Neural progenitor cell (in vitro differentiated cells): ENCODE measurements at regions not wholly inside any gene's neighbourhood (a gene's known extent, or its start where the extent isn't known, plus 50 kb on each side); places are given as distances from the start of the nearest gene placed in this dataset.

ENCODE experiments used
- DNase-seq: peaks from one replicate; pipeline ENCODE4 v3.0.0-alpha.2; 2016; ENCODE audit warnings: low spot score
- H2AFZ ChIP-seq: fragments of 200-600 bp; sonication (generic); replicated peaks from 2 replicates; pipeline ENCODE4 v1.6.1; 2016; ENCODE audit warnings: antibody characterized with exemption
- H3F3A ChIP-seq: fragments of 200-600 bp; sonication (generic); 2 replicates; pipeline ENCODE4 v1.6.1; 2016; ENCODE audit warnings: antibody characterized with exemption, low read depth
- H3K27ac ChIP-seq: fragments of 200-600 bp; sonication (generic); 2 replicates; pipeline ENCODE4 v1.5.1; 2016; ENCODE audit warnings: mild to moderate bottlenecking
- H3K27me3 ChIP-seq: fragments of 200-600 bp; sonication (generic); 2 replicates; pipeline ENCODE4 v1.6.1; 2016; ENCODE audit warnings: mild to moderate bottlenecking, moderate library complexity
- H3K36me3 ChIP-seq: fragments of 200-600 bp; sonication (generic); 2 replicates; pipeline ENCODE4 v1.5.1; 2016
- H3K4me1 ChIP-seq: fragments of 200-600 bp; sonication (generic); 2 replicates; pipeline ENCODE4 v1.6.1; 2016; ENCODE audit warnings: mixed run types
- H3K4me2 ChIP-seq: fragments of 200-600 bp; sonication (generic); 2 replicates; pipeline ENCODE4 v1.6.1; 2016
- H3K4me3 ChIP-seq: fragments of 200-600 bp; sonication (generic); 2 replicates; pipeline ENCODE4 v1.5.1; 2016
- H3K79me2 ChIP-seq: fragments of 200-600 bp; sonication (generic); 2 replicates; pipeline ENCODE4 v1.6.1; 2016; ENCODE audit warnings: low read depth
- H3K9ac ChIP-seq: fragments of 200-600 bp; sonication (generic); 2 replicates; pipeline ENCODE4 v1.6.1; 2016
- H3K9me3 ChIP-seq: fragments of 200-600 bp; sonication (generic); 2 replicates; pipeline ENCODE4 v1.5.1; 2016; ENCODE audit warnings: low read depth
- H4K20me1 ChIP-seq: fragments of 200-600 bp; sonication (generic); 2 replicates; pipeline ENCODE4 v1.6.1; 2016; ENCODE audit warnings: low read depth
- H3K27ac Mint-ChIP-seq: 3 replicates; pipeline ENCODE4 v1.8.0; 2021; ENCODE audit warnings: mixed read lengths
- H3K27me3 Mint-ChIP-seq: 2 replicates; pipeline ENCODE4 v1.8.0; 2022; ENCODE audit warnings: low read depth, mild to moderate bottlenecking, inconsistent platforms, moderate library complexity, mixed read lengths; ENCODE audit not compliant: insufficient read depth
- H3K36me3 Mint-ChIP-seq: 3 replicates; pipeline ENCODE4 v1.8.0; 2021; ENCODE audit warnings: mixed read lengths
- H3K4me1 Mint-ChIP-seq: 3 replicates; pipeline ENCODE4 v1.8.0; 2021; ENCODE audit warnings: mixed read lengths
- H3K4me3 Mint-ChIP-seq: 3 replicates; pipeline ENCODE4 v1.8.0; 2021; ENCODE audit warnings: mild to moderate bottlenecking, moderate library complexity, mixed read lengths
- H3K9me3 Mint-ChIP-seq: 3 replicates; pipeline ENCODE4 v1.8.0; 2020; ENCODE audit warnings: mixed read lengths
- EZH2 ChIP-seq: fragments of 200-600 bp; sonication (generic); IDR thresholded peaks from 2 replicates; pipeline ENCODE4 v1.6.1; 2017; ENCODE audit warnings: antibody characterized with exemption, mild to moderate bottlenecking, moderate library complexity
- EZH2phosphoT487 ChIP-seq: fragments of 200-600 bp; sonication (generic); IDR thresholded peaks from 2 replicates; pipeline ENCODE4 v1.6.1; 2017; ENCODE audit warnings: antibody characterized with exemption
- TF ChIP-seq, protein P1 (sequence below): fragments of 200-600 bp; sonication (generic); IDR thresholded peaks from 2 replicates; pipeline ENCODE4 v1.5.1; 2017; ENCODE audit warnings: antibody characterized with exemption, mild to moderate bottlenecking

- H3K4me2 ChIP-seq = no peak overlapping the region
- TF ChIP-seq, protein P1, sequence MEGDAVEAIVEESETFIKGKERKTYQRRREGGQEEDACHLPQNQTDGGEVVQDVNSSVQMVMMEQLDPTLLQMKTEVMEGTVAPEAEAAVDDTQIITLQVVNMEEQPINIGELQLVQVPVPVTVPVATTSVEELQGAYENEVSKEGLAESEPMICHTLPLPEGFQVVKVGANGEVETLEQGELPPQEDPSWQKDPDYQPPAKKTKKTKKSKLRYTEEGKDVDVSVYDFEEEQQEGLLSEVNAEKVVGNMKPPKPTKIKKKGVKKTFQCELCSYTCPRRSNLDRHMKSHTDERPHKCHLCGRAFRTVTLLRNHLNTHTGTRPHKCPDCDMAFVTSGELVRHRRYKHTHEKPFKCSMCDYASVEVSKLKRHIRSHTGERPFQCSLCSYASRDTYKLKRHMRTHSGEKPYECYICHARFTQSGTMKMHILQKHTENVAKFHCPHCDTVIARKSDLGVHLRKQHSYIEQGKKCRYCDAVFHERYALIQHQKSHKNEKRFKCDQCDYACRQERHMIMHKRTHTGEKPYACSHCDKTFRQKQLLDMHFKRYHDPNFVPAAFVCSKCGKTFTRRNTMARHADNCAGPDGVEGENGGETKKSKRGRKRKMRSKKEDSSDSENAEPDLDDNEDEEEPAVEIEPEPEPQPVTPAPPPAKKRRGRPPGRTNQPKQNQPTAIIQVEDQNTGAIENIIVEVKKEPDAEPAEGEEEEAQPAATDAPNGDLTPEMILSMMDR = no peak
- TF ChIP-seq EZH2phosphoT487 (no peak), EZH2 (no peak)
- DNase-seq = no peak
- Mint-ChIP-seq H3K4me1 (no peaks in the 10 kb centered on the region), H3K4me3 (no peak overlapping the region), H3K27me3 (peaks cover 2% of the 10 kb centered on the region), H3K27ac (no peak overlapping the region), H3K9me3 (peaks cover 37% of the 10 kb centered on the region), H3K36me3 (no peaks in the 10 kb centered on the region)
- H3F3A ChIP-seq = no peaks in the 10 kb centered on the region
- H3K79me2 ChIP-seq = no peaks in the 10 kb centered on the region
- no peak overlapping the region for H2AFZ ChIP-seq
- no peaks in the 10 kb centered on the region for H3K27me3 ChIP-seq
- H3K9ac ChIP-seq = no peak overlapping the region
- H3K36me3 ChIP-seq = peaks cover 4% of the 10 kb centered on the region
- H3K27ac ChIP-seq = no peak overlapping the region
- H3K9me3 ChIP-seq = peaks cover 15% of the 10 kb centered on the region
- no peaks in the 10 kb centered on the region for H3K4me1 ChIP-seq
- no peak overlapping the region for H3K4me3 ChIP-seq
- H4K20me1 ChIP-seq = no peaks in the 10 kb centered on the region
Measured at GRCh38 chr12:30399859-30400258, 295.8 kb downstream of the IPO8 start.

- H3K79me2 ChIP-seq = no peaks in the 10 kb centered on the region
- H3K27ac Mint-ChIP-seq = no peak overlapping the region
- no peak overlapping the region for H3K27ac ChIP-seq
- no peak overlapping the region for H3K4me3 Mint-ChIP-seq
- H4K20me1 ChIP-seq = no peaks in the 10 kb centered on the region
- H3K27me3 Mint-ChIP-seq = peaks cover 2% of the 10 kb centered on the region
- H3K27me3 ChIP-seq = no peaks in the 10 kb centered on the region
- H3K36me3 ChIP-seq = peaks cover 4% of the 10 kb centered on the region
- H2AFZ ChIP-seq = no peak overlapping the region
- no peaks in the 10 kb centered on the region for H3K4me1 ChIP-seq
- H3K4me2 ChIP-seq = no peak overlapping the region
- DNase-seq = no peak
- H3K9ac ChIP-seq = no peak overlapping the region
- H3K9me3 Mint-ChIP-seq = peaks cover 42% of the 10 kb centered on the region
- H3K36me3 Mint-ChIP-seq = no peaks in the 10 kb centered on the region
- TF ChIP-seq, protein P1 = no peak
- TF ChIP-seq EZH2 = no peak
- no peak for TF ChIP-seq EZH2phosphoT487
- no peaks in the 10 kb centered on the region for H3F3A ChIP-seq
- peaks cover 29% of the 10 kb centered on the region for H3K9me3 ChIP-seq
- H3K4me3 ChIP-seq = no peak overlapping the region
- no peaks in the 10 kb centered on the region for H3K4me1 Mint-ChIP-seq
Measured at GRCh38 chr12:30396576-30396975, 299.1 kb downstream of the IPO8 start.

GRCh38 chr12:30395190-30395589 is 300.5 kb downstream of the IPO8 start:
- no peaks in the 10 kb centered on the region for H3K4me1 Mint-ChIP-seq
- H3K27ac Mint-ChIP-seq = no peak overlapping the region
- peaks cover 49% of the 10 kb centered on the region for H3K9me3 Mint-ChIP-seq
- H3K36me3 ChIP-seq = peaks cover 4% of the 10 kb centered on the region
- H3K79me2 ChIP-seq = no peaks in the 10 kb centered on the region
- H3K4me2 ChIP-seq = no peak overlapping the region
- H4K20me1 ChIP-seq = no peaks in the 10 kb centered on the region
- H3K9ac ChIP-seq = no peak overlapping the region
- TF ChIP-seq, protein P1 = no peak
- TF ChIP-seq EZH2 = no peak
- no peak for TF ChIP-seq EZH2phosphoT487
- H3K9me3 ChIP-seq = peaks cover 36% of the 10 kb centered on the region
- peaks cover 2% of the 10 kb centered on the region for H3K27me3 Mint-ChIP-seq
- H3K4me1 ChIP-seq = no peaks in the 10 kb centered on the region
- H3F3A ChIP-seq = no peaks in the 10 kb centered on the region
- H3K4me3 ChIP-seq = no peak overlapping the region
- H2AFZ ChIP-seq = no peak overlapping the region
- H3K27ac ChIP-seq = no peak overlapping the region
- no peak for DNase-seq
- H3K27me3 ChIP-seq = no peaks in the 10 kb centered on the region
- no peaks in the 10 kb centered on the region for H3K36me3 Mint-ChIP-seq
- H3K4me3 Mint-ChIP-seq = no peak overlapping the region
